SK-N-MC (cell line): ENCODE measurements at regions not wholly inside any gene's neighbourhood (a gene's known extent, or its start where the extent isn't known, plus 50 kb on each side); places are given as distances from the start of the nearest gene placed in this dataset.

ENCODE experiments used
- EZH2 ChIP-seq: fragments of 200-600 bp; sonication (generic); IDR thresholded peaks from one replicate; pipeline ENCODE4 v1.6.1; 2017; ENCODE audit warnings: antibody characterized with exemption
- FOXP2 ChIP-seq: optimal IDR thresholded peaks from 2 replicates; pipeline ENCODE3; 2011; ENCODE audit warnings: mild to moderate bottlenecking, moderate library complexity; ENCODE audit not compliant: insufficient read depth; ENCODE audit errors: extremely low read length, control extremely low read depth
- POLR2AphosphoS5 ChIP-seq: IDR thresholded peaks from 2 replicates; pipeline ENCODE4 v1.6.1; 2012; ENCODE audit warnings: mild to moderate bottlenecking, low read depth, low read length, borderline replicate concordance

- TF ChIP-seq FOXP2 (no peak), EZH2 (no peak), POLR2AphosphoS5 (no peak)
Measured at GRCh38 chr15:92787116-92787515, 113.0 kb upstream of the CHD2 start.
